H1 (cell line): ENCODE measurements at regions not wholly inside any gene's neighbourhood (a gene's known extent, or its start where the extent isn't known, plus 50 kb on each side); places are given as distances from the start of the nearest gene placed in this dataset.

Source experiments
- CTCF ChIA-PET: fragments of 300-600 bp; sonication (Branson Sonifier 250); formaldehyde crosslinking; loops from one replicate; lab custom pipeline; 2021; ENCODE audit not compliant: partially characterized antibody; lab: Charles Lee
- POLR2A ChIA-PET: fragments of 300-600 bp; sonication (Branson Sonifier 250); formaldehyde crosslinking; loops from one replicate; lab custom pipeline; 2021; ENCODE audit warnings: inconsistent platforms; ENCODE audit not compliant: partially characterized antibody; lab: Charles Lee
- DNase-seq, 2 experiments: peaks; one replicate each; pipeline versions ENCODE4 v3.0.0 to v3.0.0-alpha.2; 2010 to 2022; ENCODE audit warnings: low spot score in 2 of 2, low read depth in 1 of 2, mixed read lengths in 1 of 2
- FAIRE-seq: peaks from 2 replicates; lab custom pipeline; 2011; peaks lifted over from hg19 to GRCh38; lab: Jason Lieb, UNC
- H2AFZ ChIP-seq: 2 replicates; pipeline ENCODE4 v1.8.1; 2012; ENCODE audit warnings: low read length, inconsistent platforms
- H2AK5ac ChIP-seq: 2 replicates; pipeline ENCODE4 v1.6.1; 2013; ENCODE audit warnings: low read depth, low read length
- H2BK120ac ChIP-seq: replicated peaks from 2 replicates; pipeline ENCODE3; 2013; ENCODE audit warnings: low read depth, low read length, inconsistent platforms
- H2BK12ac ChIP-seq: 2 replicates; pipeline ENCODE4 v1.6.1; 2013; ENCODE audit warnings: low read depth, low read length
- H2BK15ac ChIP-seq: 2 replicates; pipeline ENCODE4 v1.6.1; 2013; ENCODE audit warnings: low read length
- H2BK20ac ChIP-seq: 2 replicates; pipeline ENCODE4 v1.6.1; 2013; ENCODE audit warnings: low read length
- H2BK5ac ChIP-seq: 2 replicates; pipeline ENCODE4 v1.6.1; 2013; ENCODE audit warnings: low read depth, low read length
- H3K14ac ChIP-seq: 2 replicates; pipeline ENCODE4 v1.6.1; 2013; ENCODE audit warnings: inconsistent platforms; ENCODE audit not compliant: insufficient read length
- H3K18ac ChIP-seq: 2 replicates; pipeline ENCODE4 v1.6.1; 2013; ENCODE audit warnings: low read length; ENCODE audit errors: extremely low read depth
- H3K23ac ChIP-seq: 2 replicates; pipeline ENCODE4 v1.6.1; 2013; ENCODE audit warnings: inconsistent platforms; ENCODE audit not compliant: insufficient read length
- H3K23me2 ChIP-seq: 2 replicates; pipeline ENCODE4 v1.6.1; 2013; ENCODE audit warnings: low read depth, low read length
- H3K27ac ChIP-seq: 2 replicates; pipeline ENCODE4 v1.6.1; 2011; ENCODE audit warnings: low read depth, low read length, inconsistent platforms
- H3K27me3 ChIP-seq, 4 experiments: replicated peaks in 1 of 4; 1 replicate in 1 of 4; 2 replicates in 3 of 4; pipeline versions ENCODE4 v1.6.1 to v1.8.1; 2011 to 2013; ENCODE audit warnings: low read length in 3 of 4, mild to moderate bottlenecking in 3 of 4, inconsistent platforms in 2 of 4, mixed read lengths in 2 of 4, moderate library complexity in 1 of 4; ENCODE audit not compliant: control insufficient read depth in 3 of 4, insufficient read depth in 3 of 4; ENCODE audit errors: extremely low read depth in 1 of 4
- H3K36me3 ChIP-seq, 4 experiments: 2 replicates each; pipeline versions ENCODE4 v1.6.1 to v1.8.1; 2011 to 2013; ENCODE audit warnings: mild to moderate bottlenecking in 4 of 4, low read length in 3 of 4, moderate library complexity in 2 of 4, control low read depth in 1 of 4, inconsistent platforms in 1 of 4; ENCODE audit not compliant: insufficient read depth in 4 of 4, control insufficient read depth in 2 of 4
- H3K4ac ChIP-seq: replicated peaks from 2 replicates; pipeline ENCODE3; 2013; ENCODE audit warnings: low read length, low read depth, mixed read lengths, inconsistent platforms; ENCODE audit not compliant: insufficient read length
- H3K4me1 ChIP-seq, 4 experiments: replicated peaks in 1 of 4; 1 replicate in 1 of 4; 2 replicates in 3 of 4; pipeline versions ENCODE4 v1.6.1 to v1.8.1; 2011 to 2013; ENCODE audit warnings: low read length in 3 of 4, inconsistent platforms in 2 of 4, mixed read lengths in 1 of 4; ENCODE audit not compliant: insufficient read depth in 4 of 4, control insufficient read depth in 3 of 4
- H3K4me2 ChIP-seq, 2 experiments: 2 replicates each; pipeline versions ENCODE4 v1.6.1 to v1.8.1; 2011 to 2013; ENCODE audit warnings: low read depth in 2 of 2, low read length in 2 of 2, control low read depth in 1 of 2, inconsistent platforms in 1 of 2, mild to moderate bottlenecking in 1 of 2; ENCODE audit not compliant: insufficient read depth in 1 of 2
- H3K4me3 ChIP-seq, 4 experiments: fragments of 200-600, 300-600 bp in 1 of 4; sonication (generic), shearing (Covaris generic), sonication (Bioruptor Twin) in 1 of 4; 2 replicates each; pipeline versions ENCODE4 v1.5.1 to v1.8.1; 2011 to 2016; ENCODE audit warnings: low read length in 4 of 4, low read depth in 3 of 4, control low read depth in 2 of 4, inconsistent platforms in 2 of 4, mild to moderate bottlenecking in 2 of 4, mixed read lengths in 1 of 4, moderate library complexity in 1 of 4; ENCODE audit not compliant: insufficient read depth in 2 of 4; ENCODE audit errors: extremely low read depth in 1 of 4
- H3K56ac ChIP-seq: replicated peaks from 2 replicates; pipeline ENCODE3; 2013; ENCODE audit warnings: low read depth, mild to moderate bottlenecking, mixed read lengths, low read length, inconsistent platforms; ENCODE audit not compliant: insufficient read length
- H3K79me1 ChIP-seq: 2 replicates; pipeline ENCODE4 v1.6.1; 2013; ENCODE audit warnings: low read depth, low read length, control low read depth
- H3K79me2 ChIP-seq, 2 experiments: 2 replicates each; pipeline versions ENCODE4 v1.6.1 to v1.8.1; 2012 to 2013; ENCODE audit warnings: low read length in 2 of 2, mild to moderate bottlenecking in 2 of 2, inconsistent platforms in 1 of 2; ENCODE audit not compliant: insufficient read depth in 2 of 2, control insufficient read depth in 1 of 2
- H3K9ac ChIP-seq, 4 experiments: replicated peaks in 1 of 4; 1 replicate in 1 of 4; 2 replicates in 3 of 4; pipeline versions ENCODE4 v1.6.1 to v1.8.1; 2011 to 2013; ENCODE audit warnings: low read depth in 3 of 4, low read length in 3 of 4, control low read depth in 2 of 4, mild to moderate bottlenecking in 2 of 4, moderate library complexity in 2 of 4, inconsistent platforms in 1 of 4; ENCODE audit errors: extremely low read depth in 1 of 4
- H3K9me3 ChIP-seq, 2 experiments: 2 replicates each; pipeline versions ENCODE4 v1.6.1 to v1.8.1; 2012 to 2013; ENCODE audit warnings: mild to moderate bottlenecking in 2 of 2, moderate library complexity in 2 of 2, control low read depth in 1 of 2, inconsistent platforms in 1 of 2, low read depth in 1 of 2, low read length in 1 of 2, mixed read lengths in 1 of 2; ENCODE audit not compliant: insufficient read depth in 2 of 2
- H4K20me1 ChIP-seq, 2 experiments: replicated peaks in 1 of 2; 2 replicates each; pipeline versions ENCODE3 to v1.8.1; 2011 to 2013; ENCODE audit warnings: inconsistent platforms in 2 of 2, low read length in 2 of 2, mild to moderate bottlenecking in 1 of 2; ENCODE audit not compliant: insufficient read depth in 2 of 2, control insufficient read depth in 1 of 2
- H4K5ac ChIP-seq: 2 replicates; pipeline ENCODE4 v1.6.1; 2013; ENCODE audit warnings: low read length, low read depth, mixed read lengths, inconsistent platforms; ENCODE audit not compliant: insufficient read length
- H4K8ac ChIP-seq: 2 replicates; pipeline ENCODE4 v1.8.0; 2013; ENCODE audit warnings: mild to moderate bottlenecking, moderate library complexity, low read length, inconsistent platforms; ENCODE audit not compliant: insufficient read depth; ENCODE audit errors: extremely low read depth
- H4K91ac ChIP-seq: replicated peaks from 2 replicates; pipeline ENCODE3; 2013; ENCODE audit warnings: low read length, mixed read lengths, inconsistent platforms; ENCODE audit not compliant: insufficient read length
- CBX5 ChIP-seq: fragments of 300-800, 300-1000 bp; sonication (generic); IDR thresholded peaks from 2 replicates; pipeline ENCODE4 v1.7.1; 2016; ENCODE audit warnings: antibody characterized with exemption, low read length, low read depth
- CHD2 ChIP-seq: IDR thresholded peaks from 2 replicates; pipeline ENCODE4 v1.6.1; 2012; ENCODE audit warnings: low read length, improper control_type of control experiment
- CREB1 ChIP-seq: IDR thresholded peaks from 2 replicates; pipeline ENCODE4 v1.6.1; 2012; ENCODE audit warnings: inconsistent platforms
- CTCF ChIP-seq, 3 experiments: IDR thresholded peaks; 1 replicate in 2 of 3; 2 replicates in 1 of 3; pipeline versions ENCODE4 v1.5.1 to v1.6.1; 2011; ENCODE audit warnings: low read length in 3 of 3, mild to moderate bottlenecking in 3 of 3, inconsistent platforms in 2 of 3, low read depth in 1 of 3, moderate library complexity in 1 of 3; ENCODE audit not compliant: insufficient read depth in 1 of 3; ENCODE audit errors: control extremely low read depth in 1 of 3
- KDM1A ChIP-seq: fragments of 200-600, 300-600 bp; sonication (generic); IDR thresholded peaks from 2 replicates; pipeline ENCODE4 v1.7.1; 2016; ENCODE audit warnings: mild to moderate bottlenecking, low read length, borderline replicate concordance
- POU5F1 ChIP-seq: IDR thresholded peaks from 2 replicates; pipeline ENCODE4 v1.6.1; 2011; ENCODE audit warnings: low read depth, mild to moderate bottlenecking, low read length, moderate library complexity
- RBBP5 ChIP-seq: IDR thresholded peaks from 2 replicates; pipeline ENCODE4 v1.7.1; 2012; ENCODE audit warnings: low read depth, mild to moderate bottlenecking, inconsistent platforms, low read length, moderate library complexity, borderline replicate concordance
- SUZ12 ChIP-seq: fragments of 200-600 bp; sonication (generic); IDR thresholded peaks from 2 replicates; pipeline ENCODE4 v1.6.1; 2012; ENCODE audit warnings: mild to moderate bottlenecking, inconsistent platforms, low read length, moderate library complexity, mixed read lengths
- TAF7 ChIP-seq: optimal IDR thresholded peaks from 2 replicates; pipeline ENCODE3; 2011; ENCODE audit warnings: low read depth, mild to moderate bottlenecking, inconsistent platforms, low read length, moderate library complexity, borderline replicate concordance
- WGBS, 2 experiments: shearing (Covaris generic) in 1 of 2; methylation state at CpG; one replicate each; pipeline versions ENCODE4 v1.1.6 to v1.1.7; 2013 to 2015; ENCODE audit warnings: low lambda C conversion rate in 2 of 2, mixed read lengths in 2 of 2, inconsistent platforms in 1 of 2, low coverage in 1 of 2, missing lambda C conversion rate in 1 of 2; ENCODE audit not compliant: insufficient replicate concordance in 2 of 2, insufficient coverage in 1 of 2, insufficient read length in 1 of 2; ENCODE audit errors: extremely low coverage in 1 of 2, missing lambda C conversion rate in 1 of 2; 5-methylcytosine and 5-hydroxymethylcytosine counted together
- TF ChIP-seq, protein P1 (sequence below): IDR thresholded peaks from 2 replicates; pipeline ENCODE4 v1.6.1; 2011; ENCODE audit warnings: low read length, improper control_type of control experiment
- TF ChIP-seq, protein P2 (sequence below): IDR thresholded peaks from 2 replicates; pipeline ENCODE4 v1.6.1; 2012; ENCODE audit warnings: inconsistent platforms

DNA sequence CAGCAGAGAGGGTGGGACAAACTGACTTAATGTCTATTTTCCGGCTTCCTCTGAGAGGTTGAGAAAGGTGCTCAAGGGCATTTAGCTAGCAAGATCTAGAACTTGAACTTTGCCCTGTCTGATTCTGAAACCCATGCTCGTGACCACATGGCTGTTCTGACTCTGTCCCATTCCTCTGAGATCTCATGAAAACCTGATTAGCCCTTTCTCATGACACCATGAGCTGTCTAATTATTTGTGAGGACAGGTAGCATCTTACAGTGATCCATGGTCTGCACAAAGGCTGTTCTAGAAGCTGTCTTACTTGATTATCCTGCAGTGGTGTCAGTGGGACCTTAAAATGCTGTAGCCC is 89.6 kb upstream of the TOX2 start:
- Histone ChIP-seq H3K36me3 (no peaks in the 10 kb centered on the region), H3K4me2 (no peak overlapping the region), H3K79me2 (no peaks in the 10 kb centered on the region), H3K4me3 (no peak overlapping the region), H3K4me1 (no peaks in the 10 kb centered on the region), H3K79me1 (no peaks in the 10 kb centered on the region), H2AFZ (no peak overlapping the region), H3K18ac (no peak overlapping the region), H3K9me3 (no peaks in the 10 kb centered on the region), H3K14ac (no peak overlapping the region), H3K56ac (no peak overlapping the region), H4K5ac (no peak overlapping the region), H3K23me2 (no peaks in the 10 kb centered on the region), H2BK120ac (no peak overlapping the region), H2BK5ac (no peak overlapping the region), H2BK15ac (no peak overlapping the region), H2BK20ac (no peak overlapping the region), H2BK12ac (no peak overlapping the region), H3K27me3 (no peaks in the 10 kb centered on the region), H3K23ac (no peak overlapping the region), H3K27ac (no peak overlapping the region), H3K4ac (no peak overlapping the region), H4K20me1 (peaks cover 0 to 3% of the 10 kb centered on the region in 2 experiments), H2AK5ac (no peak overlapping the region), H4K91ac (no peak overlapping the region), H4K8ac (no peak overlapping the region), H3K9ac (no peak overlapping the region)
- ChIA-PET POLR2A (no interaction called here), CTCF (interaction anchor here (1.6 to 1.8 kb wide), 2 partner anchors 8 to 15 kb away, joined by 5 to 7 read pairs; no protein-coding TSS in a partner anchor)
- no peak for DNase-seq
- WGBS, 2 experiments = 69% methylated on average over 2 of the region's 2 CpGs; no CpG with 5 or more reads in 1 of the 2 experiments
- FAIRE-seq = no peak
- TF ChIP-seq, protein P1, sequence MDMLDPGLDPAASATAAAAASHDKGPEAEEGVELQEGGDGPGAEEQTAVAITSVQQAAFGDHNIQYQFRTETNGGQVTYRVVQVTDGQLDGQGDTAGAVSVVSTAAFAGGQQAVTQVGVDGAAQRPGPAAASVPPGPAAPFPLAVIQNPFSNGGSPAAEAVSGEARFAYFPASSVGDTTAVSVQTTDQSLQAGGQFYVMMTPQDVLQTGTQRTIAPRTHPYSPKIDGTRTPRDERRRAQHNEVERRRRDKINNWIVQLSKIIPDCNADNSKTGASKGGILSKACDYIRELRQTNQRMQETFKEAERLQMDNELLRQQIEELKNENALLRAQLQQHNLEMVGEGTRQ = no peak
- TF ChIP-seq CHD2 (no peak), KDM1A (no peak), SUZ12 (no peak), TAF7 (no peak), CBX5 (no peak), CTCF (IDR thresholded peaks at IDR 0.05; ENCODE audit: control extremely low read depth in 1 of 3, insufficient read depth in 1 of 3, low read depth in 1 of 3, low read length in 3 of 3) (no peak), POU5F1 (no peak), RBBP5 (no peak), CREB1 (no peak)
- TF ChIP-seq, protein P2, sequence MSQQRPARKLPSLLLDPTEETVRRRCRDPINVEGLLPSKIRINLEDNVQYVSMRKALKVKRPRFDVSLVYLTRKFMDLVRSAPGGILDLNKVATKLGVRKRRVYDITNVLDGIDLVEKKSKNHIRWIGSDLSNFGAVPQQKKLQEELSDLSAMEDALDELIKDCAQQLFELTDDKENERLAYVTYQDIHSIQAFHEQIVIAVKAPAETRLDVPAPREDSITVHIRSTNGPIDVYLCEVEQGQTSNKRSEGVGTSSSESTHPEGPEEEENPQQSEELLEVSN = no peak
